ENCODE measurements at regions not wholly inside any gene's neighbourhood (a gene's known extent, or its start where the extent isn't known, plus 50 kb on each side); places are given as distances from the start of the nearest gene placed in this dataset.
"Not testable (repeated sequence)": the region's sequence is repeated elsewhere in the genome, so short reads cannot be mapped to it uniquely, and the experiment has no call there.

GRCh38 chr16:65808790-65809189, 557.7 kb upstream of the CDH5 start:
- DNase-seq (ENCODE audit: low read depth, low spot score) = no peak

DNA sequence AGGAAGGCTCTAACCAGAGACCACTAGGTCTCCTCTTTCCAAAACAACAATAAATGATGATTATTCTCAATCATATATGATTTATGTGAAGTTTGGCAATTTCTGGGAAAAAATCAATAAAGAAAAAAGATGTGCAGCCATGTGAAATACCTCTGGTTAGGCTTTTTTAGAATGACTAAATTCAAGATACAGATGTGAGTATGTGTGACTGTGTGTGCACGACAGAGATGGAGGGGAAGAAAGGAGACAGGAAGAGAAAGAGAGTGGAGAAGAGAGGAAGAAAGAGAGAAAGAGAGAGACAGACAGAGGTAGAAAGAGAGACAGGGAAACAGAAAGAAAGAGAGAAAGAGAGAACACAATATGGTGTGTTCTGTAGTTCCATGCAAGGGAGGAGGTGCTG, 558.6 kb upstream of the CDH5 start:
- no peak for DNase-seq (ENCODE audit: low read depth, low spot score)

DNA sequence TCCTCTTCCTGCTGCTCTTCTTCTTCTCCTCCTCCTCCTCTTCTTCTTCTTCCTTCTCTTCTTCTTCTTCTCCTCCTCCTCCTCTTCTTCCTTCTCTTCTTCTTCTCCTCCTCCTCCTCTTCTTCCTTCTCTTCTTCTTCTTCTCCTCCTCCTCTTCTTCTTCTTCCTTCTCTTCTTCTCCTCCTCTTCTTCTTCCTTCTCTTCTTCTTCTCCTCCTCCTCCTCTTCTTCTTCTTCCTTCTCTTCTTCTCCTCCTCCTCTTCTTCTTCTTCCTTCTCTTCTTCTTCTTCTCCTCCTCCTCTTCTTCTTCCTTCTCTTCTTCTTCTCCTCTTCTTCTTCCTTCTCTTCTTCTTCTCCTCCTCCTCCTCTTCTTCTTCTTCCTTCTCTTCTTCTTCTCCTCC, 560.8 kb upstream of the CDH5 start:
- DNase-seq (ENCODE audit: low read depth, low spot score) = not testable (repeated sequence)

GRCh38 chr16:65796481-65796880, 570.0 kb upstream of the CDH5 start:
- DNase-seq (ENCODE audit: low read depth, low spot score) = no peak

DNA sequence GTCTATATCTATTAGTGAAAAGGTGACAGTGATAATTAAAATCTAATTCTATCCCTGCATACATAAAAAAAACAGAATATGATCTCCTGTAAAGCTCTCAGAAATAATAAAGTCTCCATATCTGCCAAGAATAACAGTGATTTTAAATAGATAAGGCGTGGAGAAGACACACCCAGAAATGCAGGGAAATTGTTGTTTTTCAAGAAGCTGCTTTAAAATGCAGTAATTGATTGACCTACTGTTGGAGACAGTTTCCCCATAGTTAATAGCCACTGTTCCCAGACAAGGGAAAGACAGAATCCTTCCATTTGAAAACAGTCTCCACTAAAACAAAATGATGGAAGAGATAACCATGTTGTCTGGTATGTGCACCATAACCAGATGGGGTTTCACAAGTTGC, 571.5 kb upstream of the CDH5 start:
- no peak for DNase-seq (ENCODE audit: low read depth, low spot score)

DNA sequence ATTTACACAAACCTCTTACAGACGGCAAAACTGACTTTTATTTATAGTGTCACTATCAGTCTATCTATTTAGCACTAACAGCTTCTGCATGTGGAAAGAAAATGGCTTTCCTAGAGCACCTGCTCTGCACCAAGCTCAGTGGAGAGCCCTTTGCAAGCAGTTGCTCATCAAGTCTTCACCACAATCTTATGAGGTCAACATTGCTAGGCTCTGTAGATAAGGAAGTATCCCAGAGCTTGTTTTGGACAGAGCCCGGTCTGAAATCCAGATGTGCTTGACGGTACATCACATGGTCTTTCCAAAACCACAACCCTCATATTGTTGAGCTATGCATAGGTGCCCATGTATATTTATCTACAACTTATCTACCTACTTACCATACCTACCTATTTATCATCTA, 572.7 kb upstream of the CDH5 start:
- DNase-seq (ENCODE audit: low read depth, low spot score) = no peak

DNA sequence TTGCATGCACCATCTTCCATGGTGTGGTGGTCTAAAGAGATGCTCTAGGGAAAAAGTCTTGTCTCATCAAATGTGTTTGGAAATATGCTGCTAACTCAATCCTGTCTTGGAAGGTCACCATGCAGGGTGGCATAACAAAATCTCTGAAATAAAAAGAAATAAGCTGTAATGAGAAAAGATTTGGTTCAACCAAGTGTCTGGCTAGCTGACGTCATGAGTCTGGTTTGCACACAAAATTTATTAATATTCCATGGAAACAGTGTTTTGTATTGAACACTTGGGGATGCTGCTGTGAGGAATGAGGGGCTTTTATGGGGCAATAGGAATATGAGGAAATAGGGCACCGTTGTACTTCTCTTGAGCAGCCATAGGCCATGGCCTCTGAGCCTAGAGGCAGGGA, 575.7 kb upstream of the CDH5 start:
- no peak for DNase-seq (ENCODE audit: low read depth, low spot score)

GRCh38 chr16:65789161-65789945, 577.1 kb upstream of the CDH5 start:
- DNase-seq (ENCODE audit: low read depth, low spot score) = no peak

GRCh38 chr16:65788434-65789140, 577.9 kb upstream of the CDH5 start:
- DNase-seq (ENCODE audit: low read depth, low spot score) = no peak

DNA sequence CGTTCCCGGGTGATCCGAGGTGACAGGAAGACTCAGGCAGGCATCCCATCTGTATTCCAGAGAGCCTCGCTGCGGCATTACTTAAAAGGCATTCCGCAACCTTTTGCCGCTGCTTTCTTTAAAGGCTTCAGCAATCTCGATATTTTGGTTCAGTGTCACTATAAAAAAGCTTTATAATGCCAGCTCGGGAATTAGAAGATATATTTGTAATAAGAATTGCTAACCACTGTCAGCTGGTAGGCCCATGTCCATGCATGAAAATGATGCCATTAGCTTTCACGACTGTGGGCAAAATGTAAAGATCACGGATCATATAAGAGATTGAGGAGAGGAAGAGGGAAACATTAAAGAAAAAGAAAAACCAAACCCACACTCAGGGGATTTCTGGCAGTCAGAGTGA, 578.6 kb upstream of the CDH5 start:
- DNase-seq (ENCODE audit: low read depth, low spot score) = no peak

DNA sequence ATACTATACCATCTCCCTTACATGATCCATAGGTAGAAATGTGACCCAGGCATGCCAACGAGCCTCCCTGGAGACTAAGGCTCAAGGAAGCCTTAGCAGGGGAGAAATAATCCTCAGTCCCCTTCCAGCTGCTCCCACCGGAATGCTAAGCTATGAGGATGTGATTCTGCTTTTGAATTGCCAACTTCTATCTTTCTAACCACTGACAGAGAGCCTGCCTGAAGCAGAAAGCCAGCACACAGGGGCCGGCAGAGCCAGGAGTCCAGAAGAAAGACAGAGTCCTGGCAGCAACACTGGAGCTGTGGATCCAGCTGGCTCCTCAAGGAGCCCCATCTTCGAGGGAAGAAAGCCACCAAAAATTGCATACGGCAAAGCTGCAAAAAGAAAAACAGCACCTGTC, 579.6 kb upstream of the CDH5 start:
- DNase-seq (ENCODE audit: low read depth, low spot score) = no peak

GRCh38 chr16:65783709-65784474, 582.6 kb upstream of the CDH5 start:
- no peak for DNase-seq (ENCODE audit: low read depth, low spot score)

DNA sequence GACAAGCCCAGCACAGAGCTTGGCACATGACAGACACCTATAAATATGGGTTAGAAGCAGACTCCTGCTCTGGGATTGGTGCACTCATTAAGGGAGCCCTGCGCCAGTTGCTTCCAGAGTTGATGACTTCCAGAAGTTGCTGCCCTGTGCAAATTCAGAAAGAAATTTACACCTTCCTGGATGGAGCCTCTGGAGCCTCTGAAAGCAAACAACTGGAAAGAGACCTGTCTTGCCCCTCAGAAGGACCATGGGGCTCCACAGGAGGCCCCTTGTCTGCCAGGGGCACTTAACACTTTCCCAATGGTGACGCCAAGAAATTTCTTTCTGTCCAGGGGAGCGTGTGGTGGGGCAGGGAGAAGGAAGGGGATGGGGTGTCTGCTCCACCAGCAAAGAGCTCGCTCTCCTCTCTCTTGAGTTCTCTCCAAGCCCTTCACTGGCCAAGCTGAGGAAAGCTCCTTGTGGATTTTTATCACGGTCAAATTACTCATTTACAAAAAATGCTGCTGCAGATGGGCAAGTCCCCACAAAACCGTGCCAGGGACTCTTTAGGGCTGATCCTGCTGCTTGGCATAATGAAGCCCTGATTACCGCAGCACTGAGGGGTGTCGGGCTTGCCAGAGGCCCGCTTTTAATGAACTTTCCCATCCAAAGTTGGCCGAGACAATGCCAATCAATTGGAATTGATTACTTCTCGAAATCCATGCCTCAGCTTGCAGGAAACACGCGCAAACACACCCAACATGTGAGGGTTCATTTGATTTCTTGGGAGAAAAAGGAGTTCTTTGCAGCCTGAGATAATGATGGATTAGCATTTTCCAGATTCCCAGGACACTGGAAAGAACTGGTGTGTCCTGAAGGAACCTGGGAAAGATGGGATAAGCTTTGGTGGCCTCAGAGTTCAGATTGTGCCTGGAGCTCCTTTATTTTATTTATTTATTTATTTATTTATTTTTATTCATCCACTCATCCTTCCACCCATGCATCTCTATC, 583.6 kb upstream of the CDH5 start:
- DNase-seq (ENCODE audit: low read depth, low spot score) = no peak

DNA sequence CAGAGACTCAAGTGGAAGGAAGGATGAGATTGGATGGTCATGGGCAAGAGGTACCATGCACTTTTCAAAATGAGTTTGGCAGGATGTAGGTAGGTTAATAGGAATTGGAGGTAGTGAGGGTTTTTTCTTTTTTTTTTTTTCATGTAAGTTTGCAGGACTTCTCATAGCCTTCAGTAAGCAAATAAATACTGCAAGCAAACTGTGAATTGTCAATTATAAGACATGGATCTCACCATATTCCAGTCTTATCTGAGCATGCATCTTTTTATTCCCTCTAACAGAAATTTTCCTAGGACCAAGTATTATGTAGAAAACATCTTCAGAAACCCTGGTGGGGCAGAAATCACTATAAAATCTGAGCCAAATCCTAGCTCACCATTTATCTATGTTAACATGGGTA, 584.6 kb upstream of the CDH5 start:
- DNase-seq (ENCODE audit: low read depth, low spot score) = no peak

DNA sequence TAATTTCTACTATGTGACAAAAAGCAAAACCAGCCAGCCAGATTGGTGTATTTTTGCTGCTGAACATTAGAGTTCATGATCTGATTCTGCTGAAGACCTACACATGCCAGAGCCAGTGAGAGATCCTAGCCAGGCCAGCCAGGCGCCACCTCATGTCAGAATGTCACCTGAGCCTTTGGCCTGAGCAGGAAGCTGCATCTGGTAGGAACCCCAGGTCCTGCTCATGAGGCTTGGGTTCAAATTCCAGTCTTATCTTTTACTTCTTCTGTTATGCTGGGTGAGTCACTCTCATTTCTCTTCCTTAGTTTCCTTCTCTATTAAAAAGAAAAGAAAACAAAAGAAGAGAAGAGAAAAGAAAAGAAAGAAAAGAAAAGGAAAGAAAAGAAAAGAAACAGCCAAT, 585.1 kb upstream of the CDH5 start:
- no peak for DNase-seq (ENCODE audit: low read depth, low spot score)

- no peak for DNase-seq (ENCODE audit: low read depth, low spot score)
Measured at GRCh38 chr16:65779201-65779600, 587.3 kb upstream of the CDH5 start.

GRCh38 chr16:65776639-65777183, 589.8 kb upstream of the CDH5 start:
- no peak for DNase-seq (ENCODE audit: low read depth, low spot score)

DNA sequence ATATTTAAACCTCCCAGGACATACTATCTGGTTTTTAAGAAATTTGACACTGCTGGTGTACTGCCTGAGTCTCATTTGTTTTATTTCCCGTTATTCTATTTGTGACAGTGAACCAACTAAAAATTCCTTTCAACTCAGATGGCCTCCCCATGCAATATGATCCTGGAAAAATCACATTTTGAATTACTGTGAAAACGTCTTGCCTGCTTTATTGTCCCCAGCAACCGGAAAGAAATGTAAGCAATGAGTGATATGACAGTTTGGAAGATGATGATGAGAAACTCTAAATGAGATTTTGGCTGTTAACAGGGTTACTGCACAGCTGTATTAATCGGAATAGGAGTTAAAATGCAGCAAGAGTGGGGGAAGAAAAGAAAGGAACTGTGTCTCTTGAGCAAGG, 590.7 kb upstream of the CDH5 start:
- no peak for DNase-seq (ENCODE audit: low read depth, low spot score)

GRCh38 chr16:65774350-65774749, 592.1 kb upstream of the CDH5 start:
- DNase-seq (ENCODE audit: low read depth, low spot score) = no peak

DNA sequence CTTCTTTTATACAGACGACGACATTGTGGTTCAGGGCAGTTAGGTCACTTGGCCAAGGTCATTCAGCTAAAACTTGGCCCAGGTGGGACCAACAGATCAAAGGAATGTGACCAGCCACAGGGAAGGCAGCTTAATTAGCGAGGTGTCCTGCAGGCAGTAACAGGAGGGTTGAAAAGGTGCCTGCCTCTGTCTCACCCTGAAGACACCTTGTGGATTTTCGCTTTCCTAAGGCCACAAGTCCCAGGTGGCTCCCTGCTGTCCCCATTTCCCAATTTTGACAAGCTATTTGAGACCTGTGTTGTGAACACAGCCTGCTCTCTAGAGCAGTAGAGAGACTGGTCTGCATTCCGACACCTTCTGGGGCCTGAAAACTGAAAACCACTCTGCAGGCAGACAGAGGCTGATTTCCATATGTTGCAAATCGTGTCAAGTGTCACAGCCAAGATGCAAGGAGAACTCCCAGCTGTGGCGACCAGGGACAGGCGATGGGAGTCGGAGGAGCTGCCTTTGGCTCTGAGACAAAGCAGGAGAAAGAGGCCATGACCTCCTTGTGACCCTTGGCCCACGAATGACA, 593.1 kb upstream of the CDH5 start:
- DNase-seq (ENCODE audit: low read depth, low spot score) = peak; percentile 74

Data from iPS DF 19.7 (cell line).